PC-9 (cell line): ENCODE measurements at regions not wholly inside any gene's neighbourhood (a gene's known extent, or its start where the extent isn't known, plus 50 kb on each side); places are given as distances from the start of the nearest gene placed in this dataset.

ENCODE experiments used
- EZH2 ChIP-seq: fragments of 200-600 bp; sonication (generic); IDR thresholded peaks from 2 replicates; pipeline ENCODE4 v1.8.0; 2017; ENCODE audit warnings: antibody characterized with exemption, low read depth
- TF ChIP-seq, protein P1 (sequence below): fragments of 200-600 bp; sonication (generic); conservative IDR thresholded peaks from 2 replicates; pipeline ENCODE4 v1.6.1; 2017; ENCODE audit warnings: mixed run types, antibody characterized with exemption, mild to moderate bottlenecking, moderate library complexity

DNA sequence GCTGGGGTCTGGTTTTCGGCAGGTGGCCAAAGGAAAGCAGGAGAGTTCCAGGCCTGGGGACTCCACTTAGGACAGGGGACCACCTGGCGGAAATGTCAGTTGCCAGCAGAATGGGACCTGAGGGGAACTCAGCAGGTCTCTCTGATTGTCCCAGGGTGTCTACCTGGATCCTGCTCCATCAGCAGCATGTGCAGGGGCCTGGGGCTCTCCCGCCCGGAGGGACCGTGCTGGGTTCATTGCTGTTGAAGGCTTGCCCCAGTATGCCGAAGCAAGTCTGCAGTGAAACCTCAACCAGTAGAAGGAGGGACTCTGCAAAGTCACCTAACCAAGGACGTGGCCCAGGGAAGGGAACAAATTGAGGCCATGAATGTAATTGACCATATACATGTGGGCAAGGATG lies 506.5 kb upstream of the MKI67 start:
- no peak for TF ChIP-seq EZH2
- TF ChIP-seq, protein P1, sequence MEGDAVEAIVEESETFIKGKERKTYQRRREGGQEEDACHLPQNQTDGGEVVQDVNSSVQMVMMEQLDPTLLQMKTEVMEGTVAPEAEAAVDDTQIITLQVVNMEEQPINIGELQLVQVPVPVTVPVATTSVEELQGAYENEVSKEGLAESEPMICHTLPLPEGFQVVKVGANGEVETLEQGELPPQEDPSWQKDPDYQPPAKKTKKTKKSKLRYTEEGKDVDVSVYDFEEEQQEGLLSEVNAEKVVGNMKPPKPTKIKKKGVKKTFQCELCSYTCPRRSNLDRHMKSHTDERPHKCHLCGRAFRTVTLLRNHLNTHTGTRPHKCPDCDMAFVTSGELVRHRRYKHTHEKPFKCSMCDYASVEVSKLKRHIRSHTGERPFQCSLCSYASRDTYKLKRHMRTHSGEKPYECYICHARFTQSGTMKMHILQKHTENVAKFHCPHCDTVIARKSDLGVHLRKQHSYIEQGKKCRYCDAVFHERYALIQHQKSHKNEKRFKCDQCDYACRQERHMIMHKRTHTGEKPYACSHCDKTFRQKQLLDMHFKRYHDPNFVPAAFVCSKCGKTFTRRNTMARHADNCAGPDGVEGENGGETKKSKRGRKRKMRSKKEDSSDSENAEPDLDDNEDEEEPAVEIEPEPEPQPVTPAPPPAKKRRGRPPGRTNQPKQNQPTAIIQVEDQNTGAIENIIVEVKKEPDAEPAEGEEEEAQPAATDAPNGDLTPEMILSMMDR = no peak
